ENCODE measurements at regions not wholly inside any gene's neighbourhood (a gene's known extent, or its start where the extent isn't known, plus 50 kb on each side); places are given as distances from the start of the nearest gene placed in this dataset.
"Not testable (repeated sequence)": the region's sequence is repeated elsewhere in the genome, so short reads cannot be mapped to it uniquely, and the experiment has no call there.

DNA sequence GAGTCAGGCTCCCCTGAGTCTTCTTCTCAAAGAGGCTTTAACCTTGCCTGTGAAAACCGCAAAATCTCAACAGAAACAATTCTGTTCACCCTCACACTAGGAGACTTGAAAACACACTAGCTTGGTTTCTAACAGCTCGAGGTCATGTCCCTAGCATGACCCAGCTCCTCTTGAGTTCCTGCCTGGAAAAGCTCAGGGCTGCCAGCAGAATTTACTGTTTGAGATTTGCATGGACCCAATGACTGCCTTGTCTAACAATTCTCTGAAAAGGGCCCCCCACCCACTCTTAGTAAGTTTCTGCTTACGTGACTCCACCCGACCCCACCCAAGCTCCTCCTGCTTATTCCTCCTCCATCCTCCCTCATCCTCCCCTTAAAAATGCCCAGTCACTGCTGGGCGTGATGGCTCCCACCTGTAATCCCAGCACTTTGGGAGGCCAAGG lies 85.1 kb upstream of the KMT2C start:
- ChIA-PET POLR2A (ENCODE audit: low non-redundant PET) (no interaction called here), CTCF (no interaction called here)
- TF ChIP-seq EZH2 (IDR thresholded peaks at IDR 0.05; ENCODE audit: borderline replicate concordance, low read depth, low read length, poor library complexity, severe bottlenecking): no peak
- Histone ChIP-seq H3K9me3 (ENCODE audit: low read depth, low read length, poor library complexity, severe bottlenecking) (peaks cover 10% of the 10 kb centered on the region), H3K36me3 (ENCODE audit: insufficient read depth, low read length, poor library complexity, severe bottlenecking) (no peaks in the 10 kb centered on the region), H3K27ac (ENCODE audit: low read depth, low read length, poor library complexity, severe bottlenecking) (no peak overlapping the region), H3K4me1 (ENCODE audit: insufficient read depth, low read length, poor library complexity, severe bottlenecking) (peaks cover 11% of the 10 kb centered on the region), H3K4me3 (ENCODE audit: low read depth, low read length, poor library complexity, severe bottlenecking) (no peak overlapping the region), H3K27me3 (replicated peaks; ENCODE audit: insufficient read depth, low read depth, low read length, poor library complexity) (no peaks in the 10 kb centered on the region)
- DNase-seq (ENCODE audit: low spot score): no peak
- BruUV-seq (replicated peaks): no TSS peak
- intact Hi-C loops (cut with micrococcal nuclease; ENCODE audit: unreplicated experiment): no loop called here

DNA sequence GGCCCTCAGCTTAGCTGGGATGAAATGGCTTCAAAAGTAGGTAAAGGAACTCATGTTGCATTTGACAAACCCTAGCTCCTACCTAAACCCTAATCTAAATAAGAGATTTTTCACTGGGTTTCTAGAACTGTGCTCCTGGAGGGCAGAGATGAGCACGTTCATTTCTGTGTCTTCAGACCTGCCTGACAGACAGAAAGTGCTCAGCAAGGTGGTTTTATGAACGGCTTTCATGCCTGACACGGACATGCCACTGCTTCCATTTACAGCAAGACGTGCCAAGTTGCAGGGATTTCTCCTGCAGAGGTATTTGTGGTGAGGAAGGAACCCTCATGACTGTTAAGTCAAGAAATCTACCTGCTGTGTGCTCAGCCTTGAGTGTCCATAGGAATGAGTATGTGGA lies 83.5 kb upstream of the KMT2C start:
- Histone ChIP-seq H3K9me3 (ENCODE audit: low read depth, low read length, poor library complexity, severe bottlenecking) (peaks cover 10% of the 10 kb centered on the region), H3K4me3 (ENCODE audit: low read depth, low read length, poor library complexity, severe bottlenecking) (no peak overlapping the region), H3K36me3 (ENCODE audit: insufficient read depth, low read length, poor library complexity, severe bottlenecking) (no peaks in the 10 kb centered on the region), H3K4me1 (ENCODE audit: insufficient read depth, low read length, poor library complexity, severe bottlenecking) (peaks cover 11% of the 10 kb centered on the region), H3K27me3 (replicated peaks; ENCODE audit: insufficient read depth, low read depth, low read length, poor library complexity) (no peaks in the 10 kb centered on the region), H3K27ac (ENCODE audit: low read depth, low read length, poor library complexity, severe bottlenecking) (no peak overlapping the region)
- ChIA-PET CTCF (no interaction called here), POLR2A (ENCODE audit: low non-redundant PET) (no interaction called here)
- no peak for DNase-seq (ENCODE audit: low spot score)
- BruUV-seq (replicated peaks): no TSS peak
- no peak for TF ChIP-seq EZH2 (IDR thresholded peaks at IDR 0.05; ENCODE audit: borderline replicate concordance, low read depth, low read length, poor library complexity, severe bottlenecking)
- TF ChIP-seq, protein P1, sequence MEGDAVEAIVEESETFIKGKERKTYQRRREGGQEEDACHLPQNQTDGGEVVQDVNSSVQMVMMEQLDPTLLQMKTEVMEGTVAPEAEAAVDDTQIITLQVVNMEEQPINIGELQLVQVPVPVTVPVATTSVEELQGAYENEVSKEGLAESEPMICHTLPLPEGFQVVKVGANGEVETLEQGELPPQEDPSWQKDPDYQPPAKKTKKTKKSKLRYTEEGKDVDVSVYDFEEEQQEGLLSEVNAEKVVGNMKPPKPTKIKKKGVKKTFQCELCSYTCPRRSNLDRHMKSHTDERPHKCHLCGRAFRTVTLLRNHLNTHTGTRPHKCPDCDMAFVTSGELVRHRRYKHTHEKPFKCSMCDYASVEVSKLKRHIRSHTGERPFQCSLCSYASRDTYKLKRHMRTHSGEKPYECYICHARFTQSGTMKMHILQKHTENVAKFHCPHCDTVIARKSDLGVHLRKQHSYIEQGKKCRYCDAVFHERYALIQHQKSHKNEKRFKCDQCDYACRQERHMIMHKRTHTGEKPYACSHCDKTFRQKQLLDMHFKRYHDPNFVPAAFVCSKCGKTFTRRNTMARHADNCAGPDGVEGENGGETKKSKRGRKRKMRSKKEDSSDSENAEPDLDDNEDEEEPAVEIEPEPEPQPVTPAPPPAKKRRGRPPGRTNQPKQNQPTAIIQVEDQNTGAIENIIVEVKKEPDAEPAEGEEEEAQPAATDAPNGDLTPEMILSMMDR (conservative IDR thresholded peaks at IDR 0.05; ENCODE audit: low read depth, low read length): no peak
- intact Hi-C loops (cut with micrococcal nuclease; ENCODE audit: unreplicated experiment): no loop called here

DNA sequence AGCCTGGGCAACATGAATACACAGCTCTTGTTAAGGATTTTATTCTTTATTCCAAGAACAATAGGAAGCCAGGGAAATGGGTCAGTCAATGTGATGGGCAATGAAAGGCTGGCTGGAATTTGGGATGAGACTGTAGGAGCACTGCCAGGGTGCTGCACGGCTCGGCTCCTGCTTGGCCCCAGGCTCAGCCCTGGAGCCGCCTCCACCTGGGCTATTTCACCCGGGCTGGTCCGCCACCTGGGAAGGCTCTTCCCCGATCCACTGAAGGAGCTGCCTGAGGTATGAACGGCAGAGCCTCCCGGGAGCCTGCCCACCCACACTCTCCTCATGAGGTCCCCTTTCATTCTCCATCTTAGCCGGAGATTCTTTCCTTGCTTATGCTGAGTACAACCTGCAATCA lies 80.4 kb upstream of the KMT2C start:
- Histone ChIP-seq H3K4me1 (ENCODE audit: insufficient read depth, low read length, poor library complexity, severe bottlenecking) (no peaks in the 10 kb centered on the region), H3K27me3 (replicated peaks; ENCODE audit: insufficient read depth, low read depth, low read length, poor library complexity) (no peaks in the 10 kb centered on the region), H3K9me3 (ENCODE audit: low read depth, low read length, poor library complexity, severe bottlenecking) (peaks cover 10% of the 10 kb centered on the region), H3K36me3 (ENCODE audit: insufficient read depth, low read length, poor library complexity, severe bottlenecking) (no peaks in the 10 kb centered on the region), H3K4me3 (ENCODE audit: low read depth, low read length, poor library complexity, severe bottlenecking) (no peak overlapping the region), H3K27ac (ENCODE audit: low read depth, low read length, poor library complexity, severe bottlenecking) (no peak overlapping the region)
- BruUV-seq (replicated peaks): no TSS peak
- intact Hi-C loops (cut with micrococcal nuclease; ENCODE audit: unreplicated experiment): no loop called here
- ChIA-PET POLR2A (ENCODE audit: low non-redundant PET) (no interaction called here), CTCF (no interaction called here)
- DNase-seq (ENCODE audit: low spot score): no peak
- TF ChIP-seq, protein P1 (conservative IDR thresholded peaks at IDR 0.05; ENCODE audit: low read depth, low read length): no peak
- no peak for TF ChIP-seq EZH2 (IDR thresholded peaks at IDR 0.05; ENCODE audit: borderline replicate concordance, low read depth, low read length, poor library complexity, severe bottlenecking)

DNA sequence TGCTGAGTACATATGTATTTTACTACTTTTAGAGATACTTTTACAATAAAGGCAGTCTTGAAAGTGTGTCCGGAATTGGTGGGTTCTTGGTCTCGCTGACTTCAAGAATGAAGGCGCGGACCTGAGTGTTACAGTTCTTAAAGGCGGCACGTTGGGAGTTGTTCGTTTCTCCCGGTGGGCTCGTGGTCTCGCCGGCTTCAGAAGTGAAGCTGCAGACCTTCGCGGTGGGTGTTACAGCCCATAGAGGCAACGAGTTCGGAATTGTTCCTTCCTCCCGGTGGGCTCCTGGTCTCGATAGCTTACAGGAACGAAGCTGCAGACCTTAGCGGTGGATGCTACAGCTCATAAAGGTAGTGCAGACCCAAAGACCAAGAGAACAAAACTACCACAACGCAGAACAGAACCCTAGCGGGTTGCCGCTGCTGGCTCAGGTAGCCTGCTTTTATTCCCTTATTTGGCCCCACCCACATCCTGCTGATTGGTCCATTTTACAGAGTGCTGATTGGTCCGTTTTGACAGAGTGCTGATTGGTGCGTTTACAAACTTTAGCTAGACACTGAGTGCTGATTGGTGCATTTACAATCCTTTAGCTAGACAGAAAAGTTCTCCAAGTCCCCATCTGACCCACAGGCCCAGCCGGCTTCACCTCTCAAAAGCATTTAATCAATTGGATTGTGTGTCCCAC lies 79.6 kb upstream of the KMT2C start:
- H3K4me3 ChIP-seq (ENCODE audit: low read depth, low read length, poor library complexity, severe bottlenecking); DNase-seq (ENCODE audit: low spot score); H3K27ac ChIP-seq (ENCODE audit: low read depth, low read length, poor library complexity, severe bottlenecking); BruUV-seq (replicated peaks); H3K27me3 ChIP-seq (replicated peaks; ENCODE audit: insufficient read depth, low read depth, low read length, poor library complexity); H3K36me3 ChIP-seq (ENCODE audit: insufficient read depth, low read length, poor library complexity, severe bottlenecking); H3K4me1 ChIP-seq (ENCODE audit: insufficient read depth, low read length, poor library complexity, severe bottlenecking); POLR2A ChIA-PET (ENCODE audit: low non-redundant PET); intact Hi-C loops (cut with micrococcal nuclease; ENCODE audit: unreplicated experiment); CTCF ChIA-PET; H3K9me3 ChIP-seq (ENCODE audit: low read depth, low read length, poor library complexity, severe bottlenecking): not testable (repeated sequence)
